Nephron (organoid): ENCODE measurements at regions not wholly inside any gene's neighbourhood (a gene's known extent, or its start where the extent isn't known, plus 50 kb on each side); places are given as distances from the start of the nearest gene placed in this dataset.

Experiments used
- H3K27ac Mint-ChIP-seq, 3 experiments: 2 replicates each; pipeline ENCODE4 v1.8.0; 2020; ENCODE audit warnings: mixed read lengths in 3 of 3, mild to moderate bottlenecking in 2 of 3, moderate library complexity in 1 of 3
- H3K27me3 Mint-ChIP-seq: 2 replicates; pipeline ENCODE4 v1.8.0; 2021; ENCODE audit warnings: low read depth, mild to moderate bottlenecking, moderate library complexity, mixed read lengths
- H3K36me3 Mint-ChIP-seq: 2 replicates; pipeline ENCODE4 v1.8.0; 2020; ENCODE audit warnings: low read depth, mixed read lengths
- H3K4me1 Mint-ChIP-seq: 2 replicates; pipeline ENCODE4 v1.8.0; 2020; ENCODE audit warnings: mixed read lengths
- H3K4me3 Mint-ChIP-seq, 3 experiments: 2 replicates each; pipeline ENCODE4 v1.8.0; 2020; ENCODE audit warnings: mild to moderate bottlenecking in 3 of 3, mixed read lengths in 3 of 3, moderate library complexity in 2 of 3
- H3K9me3 Mint-ChIP-seq: 2 replicates; pipeline ENCODE4 v1.8.0; 2020; ENCODE audit warnings: mixed read lengths
- TF ChIP-seq, protein P1 (sequence below), 3 experiments: fragments of 200-600 bp; sonication (generic); IDR thresholded peaks; one replicate each; pipeline ENCODE4 v1.5.0; 2021; ENCODE audit warnings: antibody characterized with exemption in 3 of 3; ENCODE audit not compliant: unreplicated experiment in 3 of 3

DNA sequence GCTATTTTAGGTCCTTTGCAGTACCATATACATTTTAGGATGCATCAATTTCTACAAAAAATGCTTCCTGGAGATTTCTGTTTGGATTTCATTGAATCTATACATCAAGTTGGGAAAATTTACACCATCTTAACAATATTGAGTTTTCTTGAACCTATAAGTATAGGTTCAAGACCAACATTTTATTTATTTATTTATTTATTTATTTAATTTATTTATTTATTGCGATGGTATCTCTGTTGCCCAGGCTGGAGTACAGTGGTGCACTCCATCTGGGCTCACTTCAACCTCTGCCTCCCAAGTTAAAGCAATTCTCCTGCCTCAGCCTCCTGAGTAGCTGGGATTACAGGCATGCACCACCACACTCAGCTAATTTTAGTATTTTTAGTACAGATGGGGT, 125.0 kb upstream of the HS3ST2 start:
- Mint-ChIP-seq H3K4me1 (no peaks in the 10 kb centered on the region), H3K36me3 (no peaks in the 10 kb centered on the region), H3K4me3 (no peak overlapping the region), H3K27ac (no peak overlapping the region), H3K9me3 (peaks cover 10% of the 10 kb centered on the region), H3K27me3 (peaks cover 7% of the 10 kb centered on the region)
- TF ChIP-seq, protein P1, sequence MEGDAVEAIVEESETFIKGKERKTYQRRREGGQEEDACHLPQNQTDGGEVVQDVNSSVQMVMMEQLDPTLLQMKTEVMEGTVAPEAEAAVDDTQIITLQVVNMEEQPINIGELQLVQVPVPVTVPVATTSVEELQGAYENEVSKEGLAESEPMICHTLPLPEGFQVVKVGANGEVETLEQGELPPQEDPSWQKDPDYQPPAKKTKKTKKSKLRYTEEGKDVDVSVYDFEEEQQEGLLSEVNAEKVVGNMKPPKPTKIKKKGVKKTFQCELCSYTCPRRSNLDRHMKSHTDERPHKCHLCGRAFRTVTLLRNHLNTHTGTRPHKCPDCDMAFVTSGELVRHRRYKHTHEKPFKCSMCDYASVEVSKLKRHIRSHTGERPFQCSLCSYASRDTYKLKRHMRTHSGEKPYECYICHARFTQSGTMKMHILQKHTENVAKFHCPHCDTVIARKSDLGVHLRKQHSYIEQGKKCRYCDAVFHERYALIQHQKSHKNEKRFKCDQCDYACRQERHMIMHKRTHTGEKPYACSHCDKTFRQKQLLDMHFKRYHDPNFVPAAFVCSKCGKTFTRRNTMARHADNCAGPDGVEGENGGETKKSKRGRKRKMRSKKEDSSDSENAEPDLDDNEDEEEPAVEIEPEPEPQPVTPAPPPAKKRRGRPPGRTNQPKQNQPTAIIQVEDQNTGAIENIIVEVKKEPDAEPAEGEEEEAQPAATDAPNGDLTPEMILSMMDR (IDR thresholded peaks at IDR 0.05; ENCODE audit: unreplicated experiment in 3 of 3), result no peak

DNA sequence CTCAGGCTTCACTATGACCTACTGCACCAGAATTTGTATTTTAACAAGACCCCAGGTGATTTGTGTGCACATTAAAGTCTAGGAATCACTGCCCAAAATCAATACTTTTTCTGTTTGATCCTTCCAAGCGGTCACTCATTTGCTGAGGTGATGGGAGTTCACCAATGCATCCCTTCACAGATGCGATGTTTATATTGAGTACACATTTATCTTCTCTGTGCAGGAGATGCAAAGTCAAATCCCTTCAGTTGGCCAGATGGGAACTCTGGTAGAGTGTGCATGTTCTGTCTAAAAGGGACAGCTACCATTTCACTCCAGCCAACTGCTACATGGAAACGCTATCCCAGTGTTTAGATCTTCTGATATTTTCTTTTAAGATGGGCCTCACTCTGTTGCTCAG, 122.6 kb upstream of the HS3ST2 start:
- H3K27me3 Mint-ChIP-seq, result no peaks in the 10 kb centered on the region
- no peaks in the 10 kb centered on the region for H3K4me1 Mint-ChIP-seq
- no peaks in the 10 kb centered on the region for H3K36me3 Mint-ChIP-seq
- no peak overlapping the region for H3K4me3 Mint-ChIP-seq
- TF ChIP-seq, protein P1 (IDR thresholded peaks at IDR 0.05; ENCODE audit: unreplicated experiment in 3 of 3), result no peak
- H3K9me3 Mint-ChIP-seq, result peaks cover 3% of the 10 kb centered on the region
- no peak overlapping the region for H3K27ac Mint-ChIP-seq

DNA sequence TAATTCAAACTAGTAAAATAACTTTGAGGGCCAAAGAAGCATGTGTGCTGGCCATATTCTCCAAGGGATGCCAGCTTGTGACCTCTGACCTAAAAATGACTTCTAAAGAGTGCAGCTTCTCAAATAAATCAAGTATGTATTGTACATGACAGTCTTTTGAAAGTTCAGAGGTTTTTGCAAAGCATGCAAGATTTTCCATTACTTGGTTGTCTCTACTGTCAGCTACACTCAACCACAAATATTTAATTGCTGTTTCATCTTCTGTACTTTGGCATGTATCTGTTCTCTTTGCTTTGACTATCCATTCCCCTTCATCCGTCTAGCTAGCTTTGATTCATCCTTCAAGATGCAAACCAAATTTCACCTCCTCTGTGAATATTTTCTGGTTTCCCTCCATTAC, 121.9 kb upstream of the HS3ST2 start:
- Mint-ChIP-seq H3K9me3 (peaks cover 1% of the 10 kb centered on the region), H3K4me3 (no peak overlapping the region), H3K36me3 (no peaks in the 10 kb centered on the region), H3K4me1 (no peaks in the 10 kb centered on the region), H3K27me3 (no peaks in the 10 kb centered on the region), H3K27ac (no peak overlapping the region)
- TF ChIP-seq, protein P1 (IDR thresholded peaks at IDR 0.05; ENCODE audit: unreplicated experiment in 3 of 3), result no peak

- Mint-ChIP-seq H3K36me3 (no peaks in the 10 kb centered on the region), H3K4me1 (no peaks in the 10 kb centered on the region), H3K9me3 (no peaks in the 10 kb centered on the region)
Observed at GRCh38 chr16:22692916-22693637, 120.9 kb upstream of the HS3ST2 start.

DNA sequence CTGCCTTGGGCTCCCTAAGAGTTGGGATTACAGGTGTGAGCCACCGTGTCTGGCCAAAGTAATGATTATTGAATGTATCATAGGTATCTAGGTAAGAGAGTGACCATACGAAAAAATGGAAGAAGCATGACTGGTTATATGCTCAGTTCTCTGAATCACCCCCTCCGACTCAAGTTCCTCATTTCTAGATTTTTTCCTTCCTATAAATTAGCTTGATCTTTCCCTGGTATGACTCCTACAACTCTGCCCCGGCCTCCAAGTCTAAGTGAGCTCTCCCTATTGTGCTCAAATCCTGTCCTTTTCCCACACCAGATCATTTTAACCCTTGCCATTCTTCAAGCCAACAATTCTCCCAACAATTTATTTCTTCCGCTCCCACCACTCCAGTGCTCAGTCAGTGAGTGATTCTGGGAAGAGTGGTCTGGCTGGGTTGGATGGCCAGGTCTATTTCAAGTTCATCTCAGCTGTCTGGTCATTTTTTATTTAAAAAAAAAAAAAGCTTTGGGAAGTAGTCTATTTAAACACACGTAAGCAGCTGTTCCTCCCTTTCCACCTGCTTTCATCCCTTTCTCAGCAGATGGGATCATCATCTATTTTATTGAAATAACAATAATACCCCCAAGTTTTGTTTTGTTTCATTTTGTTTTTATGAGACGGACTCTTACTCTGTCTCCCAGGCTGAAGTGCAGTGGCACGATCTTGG, 120.2 kb upstream of the HS3ST2 start:
- no peaks in the 10 kb centered on the region for H3K4me1 Mint-ChIP-seq
- no peak overlapping the region for H3K27ac Mint-ChIP-seq

More at GRCh38 chr16:22692916-22693637, 120.9 kb upstream of the HS3ST2 start:
- Mint-ChIP-seq H3K27me3 (no peaks in the 10 kb centered on the region), H3K4me3 (no peak overlapping the region), H3K27ac (no peak overlapping the region)
- TF ChIP-seq, protein P1 (IDR thresholded peaks at IDR 0.05; ENCODE audit: unreplicated experiment in 3 of 3), result no peak

More for the DNA sequence above, 120.2 kb upstream of the HS3ST2 start:
- no peak overlapping the region for H3K4me3 Mint-ChIP-seq
- TF ChIP-seq, protein P1 (IDR thresholded peaks at IDR 0.05; ENCODE audit: unreplicated experiment in 3 of 3), result no peak
- H3K27me3 Mint-ChIP-seq, result no peaks in the 10 kb centered on the region
- H3K36me3 Mint-ChIP-seq, result no peaks in the 10 kb centered on the region
- no peaks in the 10 kb centered on the region for H3K9me3 Mint-ChIP-seq
